Suprapubic skin (tissue), 4 donors: ENCODE measurements at regions not wholly inside any gene's neighbourhood (a gene's known extent, or its start where the extent isn't known, plus 50 kb on each side); places are given as distances from the start of the nearest gene placed in this dataset.

Experiments used
- EP300 ChIP-seq: sonication (generic); formaldehyde crosslinking; IDR thresholded peaks from one replicate; pipeline ENCODE4 v1.6.1; 2017; ENCODE audit warnings: antibody characterized with exemption
- POLR2A ChIP-seq, 2 donors: fragments of 450-650 bp; IDR thresholded peaks; one replicate each; pipeline ENCODE4 v1.6.1; 2017; ENCODE audit warnings: antibody characterized with exemption in 2 of 2, mild to moderate bottlenecking in 2 of 2, moderate library complexity in 2 of 2
- POLR2AphosphoS5 ChIP-seq, 3 donors: sonication (generic); formaldehyde crosslinking; IDR thresholded peaks; one replicate each; pipeline ENCODE4 v1.6.1; 2017; ENCODE audit warnings: antibody characterized with exemption in 3 of 3
- TF ChIP-seq, protein P1 (sequence below), 2 donors: fragments of 200-600 bp in 1 of 2; fragments of 450-650 bp in 1 of 2; sonication (generic) in 1 of 2; IDR thresholded peaks; one replicate each; pipeline ENCODE4 v1.5.1; 2016 to 2019; ENCODE audit warnings: antibody characterized with exemption in 2 of 2, mild to moderate bottlenecking in 1 of 2, moderate library complexity in 1 of 2

DNA sequence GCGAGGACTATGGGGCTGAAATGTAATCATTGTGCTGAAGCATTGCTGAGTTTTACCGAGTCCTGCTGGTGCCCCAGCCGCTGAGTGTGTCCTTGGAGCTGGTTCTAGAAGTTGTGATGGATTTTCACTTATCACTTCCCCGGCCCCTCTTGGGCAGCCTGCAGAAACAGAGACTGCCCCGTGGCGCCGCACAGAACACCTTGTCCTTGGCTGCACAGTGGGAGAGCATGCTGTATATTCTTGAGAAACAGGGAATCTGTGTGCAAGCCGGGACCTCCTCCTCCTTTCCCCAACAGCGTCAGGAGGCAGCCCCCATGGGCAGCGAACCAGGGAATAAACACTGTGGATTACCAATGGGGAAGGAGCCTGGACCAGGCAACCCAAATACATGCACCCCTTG lies 90.6 kb upstream of the RUFY1 start:
- TF ChIP-seq, protein P1, sequence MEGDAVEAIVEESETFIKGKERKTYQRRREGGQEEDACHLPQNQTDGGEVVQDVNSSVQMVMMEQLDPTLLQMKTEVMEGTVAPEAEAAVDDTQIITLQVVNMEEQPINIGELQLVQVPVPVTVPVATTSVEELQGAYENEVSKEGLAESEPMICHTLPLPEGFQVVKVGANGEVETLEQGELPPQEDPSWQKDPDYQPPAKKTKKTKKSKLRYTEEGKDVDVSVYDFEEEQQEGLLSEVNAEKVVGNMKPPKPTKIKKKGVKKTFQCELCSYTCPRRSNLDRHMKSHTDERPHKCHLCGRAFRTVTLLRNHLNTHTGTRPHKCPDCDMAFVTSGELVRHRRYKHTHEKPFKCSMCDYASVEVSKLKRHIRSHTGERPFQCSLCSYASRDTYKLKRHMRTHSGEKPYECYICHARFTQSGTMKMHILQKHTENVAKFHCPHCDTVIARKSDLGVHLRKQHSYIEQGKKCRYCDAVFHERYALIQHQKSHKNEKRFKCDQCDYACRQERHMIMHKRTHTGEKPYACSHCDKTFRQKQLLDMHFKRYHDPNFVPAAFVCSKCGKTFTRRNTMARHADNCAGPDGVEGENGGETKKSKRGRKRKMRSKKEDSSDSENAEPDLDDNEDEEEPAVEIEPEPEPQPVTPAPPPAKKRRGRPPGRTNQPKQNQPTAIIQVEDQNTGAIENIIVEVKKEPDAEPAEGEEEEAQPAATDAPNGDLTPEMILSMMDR (IDR thresholded peaks at IDR 0.05): no peak
- TF ChIP-seq POLR2A (IDR thresholded peaks at IDR 0.05) (no peak), POLR2AphosphoS5 (IDR thresholded peaks at IDR 0.05) (no peak), EP300 (no peak)
